CD14-positive monocyte (primary cell): ENCODE measurements at regions not wholly inside any gene's neighbourhood (a gene's known extent, or its start where the extent isn't known, plus 50 kb on each side); places are given as distances from the start of the nearest gene placed in this dataset.

ENCODE experiments used
- DNase-seq, 3 donors: peaks; one replicate each; pipeline ENCODE4 v3.0.0-alpha.2; 2011 to 2022
- H2AFZ ChIP-seq: 2 replicates; pipeline ENCODE4 v1.6.0; 2012; ENCODE audit warnings: mild to moderate bottlenecking, low read depth, low read length, inconsistent platforms; ENCODE audit not compliant: insufficient read depth, poor library complexity, severe bottlenecking
- H3K27ac ChIP-seq, 2 donors: 1 replicate in 1 of 2; 2 replicates in 1 of 2; pipeline ENCODE4 v1.5.1; 2012 to 2013; ENCODE audit warnings: low read length in 2 of 2, control low read depth in 1 of 2, inconsistent platforms in 1 of 2, low read depth in 1 of 2, mild to moderate bottlenecking in 1 of 2
- H3K27me3 ChIP-seq, 2 donors: one replicate each; pipeline versions ENCODE4 v1.6.0 to v1.6.1; 2011 to 2013; ENCODE audit warnings: low read length in 2 of 2; ENCODE audit not compliant: control insufficient read depth in 2 of 2, insufficient read depth in 2 of 2
- H3K36me3 ChIP-seq, 2 donors: replicated peaks in 1 of 2; 1 replicate in 1 of 2; 2 replicates in 1 of 2; pipeline versions ENCODE4 v1.5.1 to v1.6.1; 2012 to 2013; ENCODE audit warnings: low read length in 2 of 2, control low read depth in 1 of 2, inconsistent platforms in 1 of 2, mild to moderate bottlenecking in 1 of 2; ENCODE audit not compliant: insufficient read depth in 2 of 2, control insufficient read depth in 1 of 2
- H3K4me1 ChIP-seq, 2 donors: 1 replicate in 1 of 2; 2 replicates in 1 of 2; pipeline versions ENCODE4 v1.5.1 to v1.6.1; 2012 to 2013; ENCODE audit warnings: low read length in 2 of 2, control low read depth in 1 of 2, inconsistent platforms in 1 of 2, mild to moderate bottlenecking in 1 of 2, moderate library complexity in 1 of 2; ENCODE audit not compliant: insufficient read depth in 2 of 2, control insufficient read depth in 1 of 2
- H3K4me2 ChIP-seq: replicated peaks from 2 replicates; pipeline ENCODE3; 2012; ENCODE audit warnings: low read length, moderate library complexity, mild to moderate bottlenecking; ENCODE audit not compliant: poor library complexity, severe bottlenecking; ENCODE audit errors: extremely low read depth
- H3K4me3 ChIP-seq, 3 experiments: fragments of 200-600 bp in 1 of 3; sonication (generic) in 1 of 3; replicated peaks in 1 of 3; 1 replicate in 2 of 3; 2 replicates in 1 of 3; pipeline ENCODE4 v1.5.1; 2011 to 2013; ENCODE audit warnings: low read length in 3 of 3, mild to moderate bottlenecking in 3 of 3, control low read depth in 2 of 3, low read depth in 2 of 3, inconsistent platforms in 1 of 3, moderate library complexity in 1 of 3
- H3K79me2 ChIP-seq: 2 replicates; pipeline ENCODE4 v1.6.0; 2012; ENCODE audit warnings: mild to moderate bottlenecking, control low read depth, inconsistent platforms, low read length, moderate library complexity; ENCODE audit not compliant: insufficient read depth
- H3K9ac ChIP-seq: 2 replicates; pipeline ENCODE4 v1.6.0; 2017; ENCODE audit warnings: low read length, mild to moderate bottlenecking; ENCODE audit not compliant: insufficient read depth, poor library complexity, severe bottlenecking
- H3K9me3 ChIP-seq, 2 donors: replicated peaks in 1 of 2; 1 replicate in 1 of 2; 2 replicates in 1 of 2; pipeline versions ENCODE4 v1.5.1 to v1.6.1; 2012 to 2013; ENCODE audit warnings: low read length in 2 of 2, control low read depth in 1 of 2; ENCODE audit not compliant: control insufficient read depth in 1 of 2, insufficient read depth in 1 of 2
- H4K20me1 ChIP-seq: 2 replicates; pipeline ENCODE4 v1.6.0; 2012; ENCODE audit warnings: mild to moderate bottlenecking, low read length, control low read depth, moderate library complexity; ENCODE audit not compliant: insufficient read depth
- H3K27ac Mint-ChIP-seq, 7 donors: one replicate each; pipeline ENCODE4 v1.8.0; 2020; ENCODE audit warnings: mild to moderate bottlenecking in 7 of 7, mixed read lengths in 7 of 7, moderate library complexity in 6 of 7, inconsistent platforms in 2 of 7
- H3K27me3 Mint-ChIP-seq, 3 donors: one replicate each; pipeline ENCODE4 v1.8.0; 2021 to 2022; ENCODE audit warnings: low read depth in 3 of 3, mild to moderate bottlenecking in 3 of 3, mixed read lengths in 3 of 3, moderate library complexity in 3 of 3, inconsistent platforms in 1 of 3
- H3K36me3 Mint-ChIP-seq, 2 donors: one replicate each; pipeline ENCODE4 v1.8.0; 2020; ENCODE audit warnings: mixed read lengths in 2 of 2, inconsistent platforms in 1 of 2, mild to moderate bottlenecking in 1 of 2
- H3K4me1 Mint-ChIP-seq: one replicate; pipeline ENCODE4 v1.8.0; 2020; ENCODE audit warnings: mild to moderate bottlenecking, mixed read lengths
- H3K4me3 Mint-ChIP-seq, 2 donors: one replicate each; pipeline ENCODE4 v1.8.0; 2020; ENCODE audit warnings: mild to moderate bottlenecking in 2 of 2, mixed read lengths in 2 of 2, moderate library complexity in 1 of 2
- H3K9me3 Mint-ChIP-seq, 7 donors: one replicate each; pipeline ENCODE4 v1.8.0; 2020 to 2022; ENCODE audit warnings: mixed read lengths in 7 of 7, mild to moderate bottlenecking in 6 of 7, moderate library complexity in 6 of 7, inconsistent platforms in 2 of 7
- CTCF ChIP-seq: fragments of 200-600 bp; IDR thresholded peaks from one replicate; pipeline ENCODE4 v1.8.0; 2022; ENCODE audit warnings: antibody characterized with exemption, mild to moderate bottlenecking
- WGBS: methylation state at CpG from one replicate; pipeline ENCODE4 v1.1.5; 2013; ENCODE audit warnings: missing lambda C conversion rate; ENCODE audit not compliant: insufficient coverage; 5-methylcytosine and 5-hydroxymethylcytosine counted together
- intact Hi-C, 2 donors: fragments of 100-400 bp; cut with micrococcal nuclease; formaldehyde crosslinking; loops; one replicate each; pipeline versions ENCODE4 v1.15.0 to v1.15.1; 2023

DNA sequence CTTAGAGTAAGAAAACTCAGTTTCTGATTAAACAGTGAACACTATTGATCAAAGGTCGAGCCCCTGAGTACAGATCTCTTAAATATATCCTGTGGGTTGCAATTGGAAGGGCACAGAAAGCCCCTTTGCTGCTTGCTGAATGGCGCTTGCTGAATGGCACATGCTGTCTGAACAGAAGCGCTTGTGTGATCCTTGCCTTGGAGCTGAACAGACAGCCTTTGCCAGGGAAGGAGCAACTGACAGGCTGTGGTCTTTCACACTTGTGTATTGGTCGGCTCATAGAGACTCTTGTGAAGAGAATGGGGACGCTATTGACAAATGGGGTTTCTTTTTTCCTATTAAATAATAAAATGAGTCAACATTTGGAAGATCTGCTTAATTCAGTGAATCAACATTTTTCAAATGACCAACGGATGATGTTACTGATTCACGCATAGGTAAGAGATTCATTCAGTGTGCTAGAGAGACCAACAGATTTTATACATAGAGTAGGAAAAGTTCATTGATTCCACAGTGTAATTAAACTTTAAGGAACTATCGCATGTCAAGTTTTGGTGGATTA is 99.4 kb upstream of the TNS3 start:
- intact Hi-C loops: no loop called here
- no peak overlapping the region for H3K9ac ChIP-seq
- Mint-ChIP-seq H3K27ac (no peak overlapping the region), H3K9me3 (peaks cover 0 to 11% (median 8%) of the 10 kb centered on the region in 7 donors), H3K4me3 (no peak overlapping the region), H3K4me1 (peaks cover 17% of the 10 kb centered on the region), H3K36me3 (no peaks in the 10 kb centered on the region), H3K27me3 (peaks cover 0 to 3% (median 0%) of the 10 kb centered on the region in 3 donors)
- no peaks in the 10 kb centered on the region for H3K27me3 ChIP-seq
- H3K4me1 ChIP-seq: peaks cover 17 to 19% of the 10 kb centered on the region in 2 donors
- peaks cover 0 to 9% of the 10 kb centered on the region in 2 donors for H3K9me3 ChIP-seq
- H3K27ac ChIP-seq: no peak overlapping the region
- no peak overlapping the region for H2AFZ ChIP-seq
- no peaks in the 10 kb centered on the region for H3K36me3 ChIP-seq
- H4K20me1 ChIP-seq: no peaks in the 10 kb centered on the region
- 100% methylated on average over 2 of the region's 8 CpGs for WGBS
- H3K4me3 ChIP-seq: no peak overlapping the region
- no peak for TF ChIP-seq CTCF
- no peak for DNase-seq
- no peak overlapping the region for H3K4me2 ChIP-seq
- no peaks in the 10 kb centered on the region for H3K79me2 ChIP-seq

GRCh38 chr7:47678641-47679380 is 96.9 kb upstream of the TNS3 start:
- Histone ChIP-seq H3K27me3 (no peaks in the 10 kb centered on the region), H2AFZ (no peak overlapping the region), H4K20me1 (no peaks in the 10 kb centered on the region), H3K27ac (peak overlapping the region in 1 of 2 donors; percentile 75), H3K9me3 (peaks cover 0 to 9% of the 10 kb centered on the region in 2 donors), H3K4me2 (no peak overlapping the region), H3K36me3 (no peaks in the 10 kb centered on the region), H3K9ac (no peak overlapping the region), H3K79me2 (no peaks in the 10 kb centered on the region), H3K4me1 (peaks cover 17 to 19% of the 10 kb centered on the region in 2 donors), H3K4me3 (no peak overlapping the region)
- 97% methylated on average over 5 of the region's 6 CpGs for WGBS
- no peak for TF ChIP-seq CTCF
- intact Hi-C loops: no loop called here
- Mint-ChIP-seq H3K27me3 (peaks cover 0 to 3% (median 0%) of the 10 kb centered on the region in 3 donors), H3K4me1 (peaks cover 17% of the 10 kb centered on the region), H3K27ac (peak overlapping the region in 3 of 7 donors; percentile 47 to 91 (median 88)), H3K9me3 (peaks cover 0 to 11% (median 8%) of the 10 kb centered on the region in 7 donors), H3K4me3 (no peak overlapping the region), H3K36me3 (no peaks in the 10 kb centered on the region)
- no peak for DNase-seq
